Dendritic cell treated with granulocyte-macrophage colony-stimulating factor and Interleukin-4, amounts not matched to agents 40 ng/mL and 50 ng/mL, for 4 days (primary cell): ENCODE measurements at regions not wholly inside any gene's neighbourhood (a gene's known extent, or its start where the extent isn't known, plus 50 kb on each side); places are given as distances from the start of the nearest gene placed in this dataset.

Experiments used
- H3K27ac Mint-ChIP-seq: one replicate; pipeline ENCODE4 v1.8.0; 2022; ENCODE audit warnings: mild to moderate bottlenecking, mixed read lengths
- H3K27me3 Mint-ChIP-seq: one replicate; pipeline ENCODE4 v1.8.0; 2022; ENCODE audit warnings: mild to moderate bottlenecking, mixed read lengths
- H3K36me3 Mint-ChIP-seq: one replicate; pipeline ENCODE4 v1.8.0; 2022; ENCODE audit warnings: low read depth, mixed read lengths
- H3K4me1 Mint-ChIP-seq: one replicate; pipeline ENCODE4 v1.8.0; 2022; ENCODE audit warnings: low read depth, mixed read lengths
- H3K4me3 Mint-ChIP-seq: one replicate; pipeline ENCODE4 v1.8.0; 2022; ENCODE audit warnings: mild to moderate bottlenecking, moderate library complexity, mixed read lengths
- H3K9me3 Mint-ChIP-seq: one replicate; pipeline ENCODE4 v1.8.0; 2022; ENCODE audit warnings: mixed read lengths
- intact Hi-C: fragments of 100-400 bp; cut with micrococcal nuclease; formaldehyde crosslinking; loops from one replicate; pipeline ENCODE4 v1.15.0; 2022

DNA sequence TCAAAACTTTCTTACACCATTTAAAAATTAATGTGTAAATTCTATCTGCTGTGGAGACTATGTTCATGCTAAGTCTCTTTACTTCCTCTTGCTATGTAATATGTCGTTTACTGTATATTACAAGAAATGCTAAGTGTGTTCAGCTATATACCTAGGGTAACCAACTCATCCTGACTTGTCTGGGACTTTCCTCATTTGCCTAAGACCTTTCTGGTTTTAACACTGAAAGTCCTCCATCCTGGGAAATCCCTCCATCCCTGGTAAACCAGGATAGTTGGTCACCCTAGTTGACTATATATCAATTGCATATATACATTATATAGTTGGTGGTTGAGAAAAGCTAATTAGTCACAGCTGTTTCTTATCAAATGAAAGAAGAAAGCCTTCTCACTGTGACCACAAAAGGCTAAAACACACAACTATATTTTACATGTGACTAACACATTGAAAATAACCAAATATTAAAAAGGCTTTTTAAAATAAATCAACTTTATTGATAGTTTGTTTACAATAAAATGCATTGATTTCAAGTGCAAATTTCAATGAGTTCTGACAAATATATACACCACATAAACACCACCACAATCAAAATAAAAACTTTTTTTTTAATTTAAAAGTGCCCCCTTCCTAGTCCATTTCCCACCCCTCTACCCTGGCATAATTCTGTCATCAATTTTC, 167.7 kb upstream of the INHBA start:
- Mint-ChIP-seq H3K36me3 (peaks cover 2% of the 10 kb centered on the region), H3K4me1 (peaks cover 37% of the 10 kb centered on the region), H3K9me3 (peaks cover 13% of the 10 kb centered on the region), H3K27ac (peak overlapping the region; percentile 87), H3K4me3 (no peak overlapping the region), H3K27me3 (peaks cover 3% of the 10 kb centered on the region)
- intact Hi-C loops: loop anchor here (1.0 kb wide), 1 partner anchor 11 kb away; no protein-coding TSS in a partner anchor

DNA sequence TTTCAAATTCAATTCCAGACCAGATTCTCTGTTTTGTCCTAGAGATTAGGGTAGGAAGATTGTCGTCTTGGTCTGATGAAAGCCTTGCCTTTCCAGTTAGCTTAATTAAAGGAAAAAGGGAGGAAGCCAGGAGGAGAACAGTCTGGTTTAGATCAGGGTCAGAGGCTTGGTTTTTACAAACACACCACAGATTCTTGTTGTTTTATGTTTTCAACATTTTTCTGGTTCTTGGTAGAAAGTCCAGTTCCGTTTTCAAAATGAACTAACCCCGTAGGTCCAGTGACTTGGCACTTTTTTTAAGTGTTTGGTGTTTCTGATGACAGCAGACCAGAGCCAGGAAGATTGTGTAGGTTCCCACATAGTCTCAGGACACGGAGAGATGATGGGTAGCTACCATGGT, 167.1 kb upstream of the INHBA start:
- no peak overlapping the region for H3K4me3 Mint-ChIP-seq
- H3K4me1 Mint-ChIP-seq: peaks cover 35% of the 10 kb centered on the region
- peak overlapping the region; percentile 87 for H3K27ac Mint-ChIP-seq
- H3K27me3 Mint-ChIP-seq: no peaks in the 10 kb centered on the region
- H3K36me3 Mint-ChIP-seq: peaks cover 8% of the 10 kb centered on the region
- intact Hi-C loops: loop anchor here (1.0 kb wide), 1 partner anchor 11 kb away; no protein-coding TSS in a partner anchor
- peaks cover 19% of the 10 kb centered on the region for H3K9me3 Mint-ChIP-seq

DNA sequence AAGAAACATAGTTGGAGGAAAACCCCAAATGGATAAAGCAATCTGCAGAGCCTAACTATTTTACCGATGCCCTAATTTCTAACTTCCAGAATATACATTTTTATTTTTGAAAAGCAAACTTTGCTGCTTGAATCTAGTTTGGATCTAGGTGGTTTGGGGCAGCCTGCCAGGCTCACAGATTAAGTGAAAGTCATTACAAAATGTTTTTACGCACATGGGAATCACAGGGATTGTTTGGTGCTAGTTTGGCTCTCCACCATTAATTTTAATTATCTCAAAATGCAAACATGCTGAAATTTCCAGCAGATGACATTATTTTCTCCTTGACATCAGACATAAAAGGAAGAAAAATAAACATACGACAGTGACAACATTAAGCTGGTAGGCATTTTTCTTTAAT, 166.7 kb upstream of the INHBA start:
- H3K4me1 Mint-ChIP-seq: peaks cover 31% of the 10 kb centered on the region
- peaks cover 23% of the 10 kb centered on the region for H3K9me3 Mint-ChIP-seq
- H3K27ac Mint-ChIP-seq: peak overlapping the region; percentile 87
- no peaks in the 10 kb centered on the region for H3K27me3 Mint-ChIP-seq
- no peak overlapping the region for H3K4me3 Mint-ChIP-seq
- H3K36me3 Mint-ChIP-seq: peaks cover 12% of the 10 kb centered on the region
- intact Hi-C loops: no loop called here

DNA sequence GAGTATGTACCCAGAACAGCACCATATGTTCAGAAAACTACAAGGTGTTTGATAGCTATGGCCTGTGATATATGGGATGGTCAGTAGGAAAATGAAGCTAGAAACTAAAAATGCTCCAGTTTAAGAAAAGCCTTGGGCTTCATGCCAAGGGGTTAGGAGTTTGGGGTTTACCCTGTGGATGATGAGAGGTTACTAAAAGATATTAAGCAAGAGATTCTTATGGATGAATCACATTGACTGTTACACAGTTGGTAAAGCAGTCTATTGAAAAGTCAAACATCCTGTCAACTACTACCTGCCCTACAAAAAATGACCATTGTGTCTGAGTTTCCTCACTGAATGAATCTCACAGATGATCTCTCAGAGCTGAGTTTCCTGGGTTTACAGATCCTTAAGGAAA, 166.2 kb upstream of the INHBA start:
- Mint-ChIP-seq H3K36me3 (peaks cover 12% of the 10 kb centered on the region), H3K4me1 (peaks cover 27% of the 10 kb centered on the region), H3K27me3 (no peaks in the 10 kb centered on the region), H3K4me3 (no peak overlapping the region), H3K9me3 (peaks cover 28% of the 10 kb centered on the region), H3K27ac (peak overlapping the region; percentile 87)
- intact Hi-C loops: no loop called here

GRCh38 chr7:41867639-41868280, 164.9 kb upstream of the INHBA start:
- intact Hi-C loops: no loop called here
- Mint-ChIP-seq H3K27ac (no peak overlapping the region), H3K4me1 (peaks cover 16% of the 10 kb centered on the region), H3K27me3 (no peaks in the 10 kb centered on the region), H3K4me3 (no peak overlapping the region), H3K36me3 (peaks cover 12% of the 10 kb centered on the region), H3K9me3 (peaks cover 34% of the 10 kb centered on the region)

DNA sequence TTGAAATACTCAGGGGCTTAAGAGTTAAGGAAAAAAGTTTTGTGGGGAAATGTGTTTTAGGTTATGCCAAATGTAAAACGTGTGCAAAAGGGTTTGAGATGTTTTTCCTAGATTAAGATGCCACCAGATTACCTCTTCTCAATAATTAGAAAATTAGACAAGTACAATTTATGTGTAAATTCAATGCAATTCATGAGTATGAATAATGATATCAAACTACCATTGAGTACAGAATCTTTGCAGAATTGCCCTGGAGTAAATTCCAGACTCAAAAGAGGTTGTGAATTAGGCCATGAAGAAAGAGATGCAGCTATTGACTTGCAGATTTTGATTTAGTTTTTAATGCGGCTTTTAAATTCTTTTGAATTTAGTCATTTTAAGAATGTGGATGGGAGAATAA, 159.4 kb upstream of the INHBA start:
- Mint-ChIP-seq H3K27me3 (no peaks in the 10 kb centered on the region), H3K4me3 (no peak overlapping the region), H3K4me1 (peaks cover 14% of the 10 kb centered on the region), H3K27ac (no peak overlapping the region), H3K9me3 (peaks cover 34% of the 10 kb centered on the region), H3K36me3 (peaks cover 12% of the 10 kb centered on the region)
- intact Hi-C loops: no loop called here

- intact Hi-C loops: no loop called here
- Mint-ChIP-seq H3K36me3 (peaks cover 12% of the 10 kb centered on the region), H3K9me3 (peaks cover 31% of the 10 kb centered on the region), H3K27me3 (no peaks in the 10 kb centered on the region), H3K27ac (no peak overlapping the region), H3K4me3 (no peak overlapping the region), H3K4me1 (peaks cover 15% of the 10 kb centered on the region)
Measured at GRCh38 chr7:41861642-41862041, 158.8 kb upstream of the INHBA start.

GRCh38 chr7:41858201-41858600, 155.3 kb upstream of the INHBA start:
- H3K9me3 Mint-ChIP-seq: peaks cover under 1% of the 10 kb centered on the region
- no peak overlapping the region for H3K4me3 Mint-ChIP-seq
- no peaks in the 10 kb centered on the region for H3K27me3 Mint-ChIP-seq
- intact Hi-C loops: no loop called here
- no peaks in the 10 kb centered on the region for H3K36me3 Mint-ChIP-seq
- no peak overlapping the region for H3K27ac Mint-ChIP-seq
- peaks cover 25% of the 10 kb centered on the region for H3K4me1 Mint-ChIP-seq

DNA sequence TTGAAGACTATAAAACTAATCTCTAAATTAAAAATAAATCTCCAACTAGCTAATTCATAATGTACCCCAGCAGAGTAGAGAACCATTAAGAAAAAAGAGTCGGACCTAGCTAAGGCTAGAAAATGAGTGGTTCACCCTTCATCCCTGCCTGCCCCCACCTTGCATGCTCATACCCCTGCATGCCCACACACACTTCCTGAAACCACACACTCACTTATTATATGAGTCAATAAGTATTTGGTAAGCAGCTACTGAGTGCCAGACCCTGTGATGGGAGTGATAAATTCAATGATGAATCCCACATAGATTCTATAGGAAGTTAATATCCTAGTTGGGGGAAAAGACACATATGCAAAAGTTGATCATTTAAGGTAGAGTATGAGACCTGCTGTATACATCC, 152.9 kb upstream of the INHBA start:
- H3K27ac Mint-ChIP-seq: no peak overlapping the region
- intact Hi-C loops: no loop called here
- no peaks in the 10 kb centered on the region for H3K36me3 Mint-ChIP-seq
- no peaks in the 10 kb centered on the region for H3K27me3 Mint-ChIP-seq
- H3K9me3 Mint-ChIP-seq: peaks cover 11% of the 10 kb centered on the region
- H3K4me1 Mint-ChIP-seq: peaks cover 11% of the 10 kb centered on the region
- no peak overlapping the region for H3K4me3 Mint-ChIP-seq

DNA sequence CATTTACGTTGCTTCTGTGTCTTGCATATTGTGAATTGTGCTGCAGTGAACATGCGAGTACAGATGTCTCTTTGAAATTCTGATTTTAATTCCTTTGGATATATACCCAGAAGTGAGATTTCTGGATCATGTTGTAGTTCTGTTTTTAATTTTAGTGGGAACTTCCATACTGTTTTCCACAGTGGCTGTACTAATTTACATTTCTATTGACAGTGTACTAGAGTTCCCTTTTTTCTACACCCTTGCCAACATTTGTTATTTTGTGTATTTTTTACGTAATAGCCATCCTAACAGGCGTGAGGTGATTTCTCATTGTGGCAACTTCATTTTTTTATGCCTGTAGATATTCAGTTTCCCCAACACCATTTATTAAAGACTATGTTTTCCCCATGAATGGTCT, 144.7 kb upstream of the INHBA start:
- Mint-ChIP-seq H3K4me1 (peaks cover 12% of the 10 kb centered on the region), H3K9me3 (peaks cover 29% of the 10 kb centered on the region), H3K36me3 (peaks cover 9% of the 10 kb centered on the region), H3K4me3 (no peak overlapping the region), H3K27me3 (no peaks in the 10 kb centered on the region), H3K27ac (peak overlapping the region; percentile 21)
- intact Hi-C loops: no loop called here

GRCh38 chr7:41847151-41847550, 144.3 kb upstream of the INHBA start:
- no peaks in the 10 kb centered on the region for H3K27me3 Mint-ChIP-seq
- peaks cover 12% of the 10 kb centered on the region for H3K4me1 Mint-ChIP-seq
- no peak overlapping the region for H3K4me3 Mint-ChIP-seq
- intact Hi-C loops: no loop called here
- H3K36me3 Mint-ChIP-seq: peaks cover 9% of the 10 kb centered on the region
- peaks cover 24% of the 10 kb centered on the region for H3K9me3 Mint-ChIP-seq
- peak overlapping the region; percentile 21 for H3K27ac Mint-ChIP-seq

GRCh38 chr7:41842956-41843355, 140.1 kb upstream of the INHBA start:
- Mint-ChIP-seq H3K4me1 (peaks cover 20% of the 10 kb centered on the region), H3K36me3 (no peaks in the 10 kb centered on the region), H3K27ac (no peak overlapping the region), H3K9me3 (peaks cover 18% of the 10 kb centered on the region), H3K4me3 (no peak overlapping the region), H3K27me3 (no peaks in the 10 kb centered on the region)
- intact Hi-C loops: no loop called here

GRCh38 chr7:41837916-41838315, 135.0 kb upstream of the INHBA start:
- peaks cover 15% of the 10 kb centered on the region for H3K9me3 Mint-ChIP-seq
- intact Hi-C loops: no loop called here
- H3K27ac Mint-ChIP-seq: peak overlapping the region; percentile 3
- H3K4me1 Mint-ChIP-seq: peaks cover 13% of the 10 kb centered on the region
- H3K4me3 Mint-ChIP-seq: no peak overlapping the region
- no peaks in the 10 kb centered on the region for H3K27me3 Mint-ChIP-seq
- no peaks in the 10 kb centered on the region for H3K36me3 Mint-ChIP-seq

GRCh38 chr7:41835976-41836530, 133.2 kb upstream of the INHBA start:
- peaks cover 13% of the 10 kb centered on the region for H3K4me1 Mint-ChIP-seq
- H3K9me3 Mint-ChIP-seq: peaks cover 30% of the 10 kb centered on the region
- H3K4me3 Mint-ChIP-seq: no peak overlapping the region
- no peak overlapping the region for H3K27ac Mint-ChIP-seq
- H3K27me3 Mint-ChIP-seq: no peaks in the 10 kb centered on the region
- H3K36me3 Mint-ChIP-seq: no peaks in the 10 kb centered on the region
- intact Hi-C loops: no loop called here
